Activated T-cell treated with anti-CD3 and anti-CD28 coated beads, Interleukin-2, amount 50 U/mL, for 4 hours (primary cell): ENCODE measurements at regions not wholly inside any gene's neighbourhood (a gene's known extent, or its start where the extent isn't known, plus 50 kb on each side); places are given as distances from the start of the nearest gene placed in this dataset.

Experiments
- ATAC-seq, 2 donors: fragments of 200-7000 bp; cut with Tn5 transposase; one replicate each; pipeline ENCODE4 v1.10.0; 2021
- DNase-seq: peaks from one replicate; pipeline ENCODE4 v3.0.0-alpha.2; 2020
- H3K27me3 Mint-ChIP-seq: one replicate; pipeline ENCODE4 v1.8.0; 2021; ENCODE audit warnings: low read depth, mixed read lengths
- H3K36me3 Mint-ChIP-seq: one replicate; pipeline ENCODE4 v1.8.0; 2022; ENCODE audit warnings: mixed read lengths; ENCODE audit not compliant: insufficient read depth
- H3K4me1 Mint-ChIP-seq: one replicate; pipeline ENCODE4 v1.8.0; 2021; ENCODE audit warnings: low read depth, mixed read lengths
- H3K4me3 Mint-ChIP-seq: one replicate; pipeline ENCODE4 v1.8.0; 2021; ENCODE audit warnings: mild to moderate bottlenecking, moderate library complexity, mixed read lengths
- H3K9me3 Mint-ChIP-seq: one replicate; pipeline ENCODE4 v1.8.0; 2021; ENCODE audit warnings: mixed read lengths

GRCh38 chr1:81330521-81330920, 470.2 kb upstream of the ADGRL2 start:
- Mint-ChIP-seq H3K9me3 (peaks cover 4% of the 10 kb centered on the region), H3K36me3 (no peaks in the 10 kb centered on the region), H3K27me3 (no peaks in the 10 kb centered on the region), H3K4me1 (no peaks in the 10 kb centered on the region), H3K4me3 (no peak overlapping the region)
- no peak for DNase-seq
- no peak for ATAC-seq

GRCh38 chr1:81330111-81330510, 470.6 kb upstream of the ADGRL2 start:
- Mint-ChIP-seq H3K36me3 (no peaks in the 10 kb centered on the region), H3K4me3 (no peak overlapping the region), H3K27me3 (no peaks in the 10 kb centered on the region), H3K9me3 (peaks cover under 1% of the 10 kb centered on the region), H3K4me1 (no peaks in the 10 kb centered on the region)
- DNase-seq (no peak), ATAC-seq (no peak)

DNA sequence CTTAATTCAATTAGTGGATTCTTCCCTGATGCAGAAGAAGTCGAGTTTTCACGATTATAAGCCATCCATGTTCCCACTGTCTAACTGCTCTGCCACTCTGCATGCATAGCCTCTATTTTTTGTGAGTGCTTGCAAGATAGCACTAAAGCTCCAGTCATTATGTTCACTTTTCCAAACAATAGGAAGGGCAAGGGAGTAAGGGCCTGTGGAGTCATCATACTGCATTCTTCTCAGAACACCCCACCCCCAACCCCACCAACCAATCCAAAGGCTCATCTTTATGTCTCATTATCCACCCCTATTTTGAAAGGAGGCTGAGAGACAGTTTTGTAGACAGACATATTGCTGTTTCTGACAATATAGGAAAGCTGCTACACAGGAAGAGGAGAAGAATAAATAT, 471.7 kb upstream of the ADGRL2 start:
- Mint-ChIP-seq H3K4me1 (no peaks in the 10 kb centered on the region), H3K9me3 (no peaks in the 10 kb centered on the region), H3K36me3 (no peaks in the 10 kb centered on the region), H3K4me3 (no peak overlapping the region), H3K27me3 (no peaks in the 10 kb centered on the region)
- ATAC-seq, result no peak
- no peak for DNase-seq

DNA sequence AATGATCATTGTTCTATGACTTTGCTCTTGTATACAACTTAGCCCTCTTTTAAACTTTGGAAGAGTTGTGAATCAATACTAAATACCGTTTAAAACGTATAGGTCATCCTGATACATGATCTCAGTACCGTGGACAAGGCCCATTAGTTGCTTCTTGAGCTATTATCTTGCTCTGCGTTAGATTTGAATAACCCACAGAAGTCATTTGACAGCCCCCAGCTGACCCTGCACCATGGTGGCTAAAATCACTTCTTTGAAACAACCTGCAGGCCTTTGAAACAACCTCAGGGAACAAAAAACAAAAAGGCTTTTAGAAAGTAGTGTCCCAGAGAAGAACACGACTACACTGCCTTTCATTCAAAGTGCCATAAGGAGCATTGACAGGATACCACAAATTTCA, 473.0 kb upstream of the ADGRL2 start:
- H3K4me1 Mint-ChIP-seq, result no peaks in the 10 kb centered on the region
- H3K36me3 Mint-ChIP-seq, result no peaks in the 10 kb centered on the region
- ATAC-seq (no peak), DNase-seq (no peak)
- peaks cover 6% of the 10 kb centered on the region for H3K9me3 Mint-ChIP-seq
- H3K4me3 Mint-ChIP-seq, result no peak overlapping the region
- no peaks in the 10 kb centered on the region for H3K27me3 Mint-ChIP-seq

- Mint-ChIP-seq H3K4me3 (no peak overlapping the region), H3K4me1 (no peaks in the 10 kb centered on the region), H3K27me3 (no peaks in the 10 kb centered on the region), H3K9me3 (peaks cover 6% of the 10 kb centered on the region), H3K36me3 (no peaks in the 10 kb centered on the region)
- DNase-seq (no peak), ATAC-seq (no peak)
Observed at GRCh38 chr1:81327103-81327710, 473.5 kb upstream of the ADGRL2 start.

DNA sequence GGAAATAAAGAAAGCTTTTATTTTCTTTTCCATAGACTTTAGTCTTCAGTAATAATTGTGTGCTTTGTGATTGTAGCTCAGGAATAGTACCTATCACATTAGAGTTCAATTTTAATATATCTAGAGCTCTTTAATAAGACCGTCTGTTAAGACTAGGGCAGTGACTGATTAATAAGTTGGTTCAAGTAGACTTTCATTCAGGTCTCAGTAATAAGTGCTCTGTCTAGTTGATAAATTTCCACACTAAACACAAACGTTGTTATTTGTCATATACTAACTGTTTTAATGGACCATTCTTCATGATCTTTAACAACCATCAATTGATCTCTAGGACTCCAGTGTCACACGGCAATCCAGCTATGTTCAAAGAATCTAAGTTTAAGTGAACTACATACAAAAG, 474.5 kb upstream of the ADGRL2 start:
- Mint-ChIP-seq H3K4me1 (no peaks in the 10 kb centered on the region), H3K9me3 (peaks cover 6% of the 10 kb centered on the region), H3K36me3 (no peaks in the 10 kb centered on the region), H3K4me3 (no peak overlapping the region), H3K27me3 (no peaks in the 10 kb centered on the region)
- DNase-seq (no peak), ATAC-seq (no peak)

GRCh38 chr1:81325397-81325796, 475.3 kb upstream of the ADGRL2 start:
- H3K4me3 Mint-ChIP-seq, result no peak overlapping the region
- no peak for DNase-seq
- H3K27me3 Mint-ChIP-seq, result no peaks in the 10 kb centered on the region

DNA sequence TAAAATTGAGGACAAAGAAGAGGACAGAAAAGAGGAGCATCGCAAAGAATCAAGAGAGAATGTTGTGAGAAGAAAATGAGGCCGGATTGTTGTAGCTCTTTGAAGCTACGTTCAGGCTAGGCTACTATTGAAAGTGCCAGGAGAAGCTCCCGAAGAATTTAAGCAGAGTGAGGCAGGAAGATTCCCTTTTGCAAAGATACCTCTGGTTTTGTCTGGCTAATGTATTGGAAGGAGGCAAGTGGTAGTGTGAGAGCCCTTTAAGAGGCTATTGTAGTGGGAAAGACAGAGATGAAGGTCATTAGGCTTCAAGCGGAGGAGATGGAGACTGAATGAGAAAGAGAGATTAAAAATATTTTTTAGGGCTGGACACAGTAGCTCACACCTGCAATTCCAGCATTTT, 476.9 kb upstream of the ADGRL2 start:
- Mint-ChIP-seq H3K9me3 (peaks cover 6% of the 10 kb centered on the region), H3K4me1 (no peaks in the 10 kb centered on the region), H3K36me3 (no peaks in the 10 kb centered on the region), H3K4me3 (no peak overlapping the region), H3K27me3 (no peaks in the 10 kb centered on the region)
- no peak for ATAC-seq
- DNase-seq, result no peak

More at GRCh38 chr1:81325397-81325796, 475.3 kb upstream of the ADGRL2 start:
- H3K9me3 Mint-ChIP-seq, result peaks cover 6% of the 10 kb centered on the region
- H3K4me1 Mint-ChIP-seq, result no peaks in the 10 kb centered on the region
- ATAC-seq, result no peak
- H3K36me3 Mint-ChIP-seq, result no peaks in the 10 kb centered on the region

- peaks cover 5% of the 10 kb centered on the region for H3K9me3 Mint-ChIP-seq
- no peak for DNase-seq
- H3K4me3 Mint-ChIP-seq, result no peak overlapping the region
- H3K4me1 Mint-ChIP-seq, result no peaks in the 10 kb centered on the region
- ATAC-seq, result no peak
- no peaks in the 10 kb centered on the region for H3K36me3 Mint-ChIP-seq
- H3K27me3 Mint-ChIP-seq, result no peaks in the 10 kb centered on the region
Observed at GRCh38 chr1:81317191-81317590, 483.5 kb upstream of the ADGRL2 start.

DNA sequence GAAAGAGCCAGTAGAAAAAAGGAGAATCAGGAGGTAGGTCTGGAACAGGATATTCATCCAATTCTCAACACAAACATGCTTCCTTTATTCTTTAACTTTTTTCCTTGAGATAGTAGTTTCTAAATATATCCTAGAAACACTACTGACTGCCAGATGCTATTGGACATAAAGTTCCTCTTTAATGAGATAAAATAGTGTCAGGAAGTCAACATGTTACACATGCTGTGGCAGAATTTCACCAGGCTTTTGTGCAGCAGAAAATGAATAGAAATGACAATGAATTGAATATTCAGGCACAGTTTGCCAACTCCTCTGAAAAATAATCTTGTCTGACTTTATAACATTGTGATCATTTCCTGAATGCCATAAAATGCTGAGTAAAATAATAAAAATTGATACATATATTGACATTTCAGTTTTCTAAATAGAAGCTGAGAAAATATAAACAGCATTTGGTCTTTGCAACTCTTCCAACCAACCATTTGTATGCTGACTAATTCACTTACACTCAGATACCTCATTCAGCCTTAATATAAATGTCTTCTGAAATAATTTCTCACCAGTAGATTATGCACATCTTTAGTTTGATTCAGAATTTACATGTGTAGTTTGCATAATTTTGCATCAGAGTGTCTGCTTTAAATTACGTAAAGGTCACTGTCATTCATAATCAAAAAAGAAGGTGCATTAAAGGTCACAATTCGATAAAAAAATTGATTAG, 486.1 kb upstream of the ADGRL2 start:
- no peak for DNase-seq
- H3K9me3 Mint-ChIP-seq, result peaks cover 5% of the 10 kb centered on the region
- ATAC-seq, result no peak
- no peaks in the 10 kb centered on the region for H3K27me3 Mint-ChIP-seq
- no peaks in the 10 kb centered on the region for H3K4me1 Mint-ChIP-seq
- no peaks in the 10 kb centered on the region for H3K36me3 Mint-ChIP-seq
- H3K4me3 Mint-ChIP-seq, result no peak overlapping the region

- ATAC-seq (no peak), DNase-seq (no peak)
- Mint-ChIP-seq H3K36me3 (no peaks in the 10 kb centered on the region), H3K4me1 (no peaks in the 10 kb centered on the region), H3K27me3 (no peaks in the 10 kb centered on the region), H3K4me3 (no peak overlapping the region), H3K9me3 (peaks cover 5% of the 10 kb centered on the region)
Observed at GRCh38 chr1:81313289-81313688, 487.4 kb upstream of the ADGRL2 start.

DNA sequence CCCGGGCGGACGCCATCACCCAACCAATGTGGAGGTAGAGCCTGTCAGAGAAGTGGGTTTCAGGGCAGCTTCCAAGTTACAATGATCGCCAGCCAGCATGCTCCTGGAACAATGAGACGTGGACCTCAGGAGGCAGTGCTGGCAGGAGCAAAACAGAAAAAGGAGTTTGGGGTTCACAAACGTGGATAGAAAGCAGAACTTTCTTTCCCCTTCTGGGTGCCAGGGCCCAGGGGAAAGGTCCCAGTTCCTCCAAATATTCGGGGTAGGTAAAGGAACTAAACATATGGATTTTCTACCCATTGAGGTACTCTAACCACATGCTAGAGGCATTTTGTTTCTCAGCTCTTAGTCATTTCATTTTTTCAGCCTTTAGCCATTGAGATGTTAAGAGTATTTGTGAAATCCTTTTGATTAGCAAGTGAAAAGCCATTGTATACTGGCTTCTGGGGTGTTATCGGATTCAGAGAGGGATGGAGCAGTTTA, 488.4 kb upstream of the ADGRL2 start:
- no peak for ATAC-seq
- no peaks in the 10 kb centered on the region for H3K27me3 Mint-ChIP-seq
- no peaks in the 10 kb centered on the region for H3K4me1 Mint-ChIP-seq

DNA sequence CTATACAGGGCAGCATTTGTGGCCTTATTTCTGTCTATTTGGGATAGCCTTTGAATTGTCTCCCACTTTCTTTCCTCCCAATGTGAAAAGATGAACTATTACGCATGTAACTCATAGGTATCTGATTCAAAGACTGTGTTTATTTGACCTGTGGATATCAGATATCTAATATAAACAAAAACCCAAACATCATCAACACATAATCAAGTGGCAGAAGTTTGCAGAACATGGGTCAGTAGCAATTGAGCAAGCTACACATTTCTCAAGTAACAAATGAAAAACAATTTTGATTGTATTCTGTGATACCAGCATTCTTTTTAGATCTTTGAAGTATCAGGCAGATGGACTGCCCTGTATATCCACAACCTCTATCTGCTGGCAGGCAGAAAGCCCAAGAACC, 490.5 kb upstream of the ADGRL2 start:
- no peaks in the 10 kb centered on the region for H3K4me1 Mint-ChIP-seq
- ATAC-seq, result no peak
- H3K36me3 Mint-ChIP-seq, result no peaks in the 10 kb centered on the region

More for the DNA sequence above, 488.4 kb upstream of the ADGRL2 start:
- Mint-ChIP-seq H3K9me3 (peaks cover 5% of the 10 kb centered on the region), H3K36me3 (no peaks in the 10 kb centered on the region), H3K4me3 (no peak overlapping the region)
- DNase-seq, result no peak

DNA sequence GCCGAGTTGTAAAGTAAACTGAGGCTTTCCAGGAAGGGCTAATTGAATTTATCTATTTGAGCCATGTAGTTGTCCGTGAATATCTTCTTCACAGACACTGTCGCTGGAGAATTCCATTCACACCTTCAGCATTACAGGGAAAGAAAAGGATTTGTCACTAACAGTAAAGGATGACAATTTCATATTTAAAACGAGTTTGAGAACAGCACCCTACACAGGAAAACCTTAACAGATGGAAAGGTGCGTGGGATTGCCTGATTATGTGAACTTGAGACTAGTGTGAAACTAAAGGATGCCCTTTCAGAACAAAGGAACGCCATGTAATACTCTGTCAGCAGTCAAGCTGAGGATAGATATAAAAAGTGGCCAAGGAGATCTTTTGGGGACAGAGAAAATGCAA, 492.5 kb upstream of the ADGRL2 start:
- H3K27me3 Mint-ChIP-seq, result no peaks in the 10 kb centered on the region
- no peaks in the 10 kb centered on the region for H3K36me3 Mint-ChIP-seq
- ATAC-seq, result no peak
- no peaks in the 10 kb centered on the region for H3K4me1 Mint-ChIP-seq
- H3K4me3 Mint-ChIP-seq, result no peak overlapping the region
- no peak for DNase-seq
- H3K9me3 Mint-ChIP-seq, result no peaks in the 10 kb centered on the region

More for the DNA sequence above, 490.5 kb upstream of the ADGRL2 start:
- no peaks in the 10 kb centered on the region for H3K27me3 Mint-ChIP-seq
- H3K9me3 Mint-ChIP-seq, result peaks cover 5% of the 10 kb centered on the region
- no peak for DNase-seq
- H3K4me3 Mint-ChIP-seq, result no peak overlapping the region

GRCh38 chr1:81307786-81308185, 492.9 kb upstream of the ADGRL2 start:
- no peaks in the 10 kb centered on the region for H3K36me3 Mint-ChIP-seq
- H3K4me1 Mint-ChIP-seq, result no peaks in the 10 kb centered on the region
- H3K4me3 Mint-ChIP-seq, result no peak overlapping the region
- H3K27me3 Mint-ChIP-seq, result no peaks in the 10 kb centered on the region
- DNase-seq (no peak), ATAC-seq (no peak)
- no peaks in the 10 kb centered on the region for H3K9me3 Mint-ChIP-seq
